Fibroblast of peridontal ligament (primary cell): ENCODE measurements at regions not wholly inside any gene's neighbourhood (a gene's known extent, or its start where the extent isn't known, plus 50 kb on each side); places are given as distances from the start of the nearest gene placed in this dataset.

Experiments used
- DNase-seq: peaks from one replicate; pipeline ENCODE4 v3.0.0-alpha.2; 2010; ENCODE audit errors: extremely low read depth

- DNase-seq, result no peak
Measured at GRCh38 chr18:78673516-78674321, 305.9 kb upstream of the SALL3 start.

DNA sequence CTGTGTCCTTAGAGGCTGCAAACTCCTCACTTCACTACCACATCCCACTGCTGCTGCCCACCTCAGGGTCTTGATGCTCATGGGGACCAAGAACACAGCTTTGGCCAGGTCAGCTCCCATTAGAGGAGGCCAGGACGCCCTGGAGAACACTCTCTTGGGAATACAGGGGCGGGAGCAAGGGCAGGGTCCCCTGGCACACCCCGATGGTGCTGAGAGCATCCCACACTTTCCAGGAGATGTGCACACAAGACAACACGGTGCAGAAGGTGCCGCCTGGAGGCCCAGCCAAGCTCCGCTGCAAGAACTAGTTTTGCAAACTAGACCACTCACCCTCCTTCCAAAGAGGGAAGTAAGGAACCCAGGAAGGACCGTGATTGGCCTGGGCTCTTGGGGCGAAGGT is 304.4 kb upstream of the SALL3 start:
- no peak for DNase-seq

DNA sequence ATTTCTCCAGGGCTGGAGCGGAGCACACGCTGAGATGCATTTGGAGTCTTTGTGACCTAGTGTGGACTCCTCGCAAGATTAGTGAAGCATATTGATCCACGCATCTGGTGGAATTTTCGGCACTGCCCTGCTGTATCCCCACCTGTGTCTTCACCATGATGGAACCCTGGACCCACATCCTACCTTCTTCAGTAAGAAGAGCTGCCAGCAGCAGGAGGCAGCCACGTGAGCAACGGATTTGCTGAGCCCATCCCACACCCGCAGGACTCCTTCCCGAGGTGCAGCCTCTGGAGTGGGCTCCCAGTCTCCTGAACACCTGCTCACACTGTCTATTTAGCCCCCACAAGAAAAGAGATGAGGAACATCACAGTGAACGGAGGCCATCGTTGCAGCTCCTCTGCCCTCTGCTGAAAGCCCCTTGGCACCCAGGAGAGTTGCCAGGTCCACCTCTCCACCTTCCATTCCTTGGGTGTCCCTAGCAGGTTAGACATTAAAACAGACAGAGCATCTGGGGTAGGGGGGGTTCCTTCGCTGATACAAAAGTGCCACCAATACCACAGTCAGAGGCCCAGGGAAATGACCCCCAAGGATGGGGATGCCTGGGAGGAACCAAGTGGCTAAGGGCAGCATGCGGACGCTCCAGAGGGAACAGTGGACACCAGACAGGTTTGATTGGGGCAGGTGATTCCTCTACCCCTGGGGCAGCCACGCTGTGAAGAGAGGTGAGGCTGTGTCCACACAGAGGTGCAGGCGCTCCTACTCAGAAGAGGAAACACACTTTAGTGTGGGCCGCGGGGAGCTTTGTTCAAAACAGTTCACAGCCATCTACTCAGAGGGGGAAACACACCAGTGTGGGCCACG is 302.8 kb upstream of the SALL3 start:
- no peak for DNase-seq

GRCh38 chr18:78677483-78678317 is 301.9 kb upstream of the SALL3 start:
- no peak for DNase-seq

DNA sequence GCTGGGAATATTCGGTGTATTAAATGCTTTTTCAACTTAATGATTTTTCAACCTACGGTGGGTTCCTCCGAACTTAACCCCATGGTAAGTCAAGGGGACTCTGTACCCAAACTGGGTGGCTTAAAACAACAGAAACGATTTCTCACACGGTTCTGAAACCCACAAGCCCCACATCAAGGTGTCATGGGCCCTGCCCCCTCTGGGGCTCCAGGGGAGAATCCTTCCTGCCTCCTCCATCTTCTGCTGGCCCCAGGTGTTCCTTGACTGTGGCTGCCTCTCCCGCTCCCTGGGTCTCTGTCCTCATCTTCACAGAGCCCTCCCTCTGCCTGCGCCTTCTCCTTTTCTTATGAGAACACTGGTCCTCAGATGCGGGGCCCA is 301.3 kb upstream of the SALL3 start:
- DNase-seq, result no peak

GRCh38 chr18:78679031-78679430 is 300.6 kb upstream of the SALL3 start:
- no peak for DNase-seq

DNA sequence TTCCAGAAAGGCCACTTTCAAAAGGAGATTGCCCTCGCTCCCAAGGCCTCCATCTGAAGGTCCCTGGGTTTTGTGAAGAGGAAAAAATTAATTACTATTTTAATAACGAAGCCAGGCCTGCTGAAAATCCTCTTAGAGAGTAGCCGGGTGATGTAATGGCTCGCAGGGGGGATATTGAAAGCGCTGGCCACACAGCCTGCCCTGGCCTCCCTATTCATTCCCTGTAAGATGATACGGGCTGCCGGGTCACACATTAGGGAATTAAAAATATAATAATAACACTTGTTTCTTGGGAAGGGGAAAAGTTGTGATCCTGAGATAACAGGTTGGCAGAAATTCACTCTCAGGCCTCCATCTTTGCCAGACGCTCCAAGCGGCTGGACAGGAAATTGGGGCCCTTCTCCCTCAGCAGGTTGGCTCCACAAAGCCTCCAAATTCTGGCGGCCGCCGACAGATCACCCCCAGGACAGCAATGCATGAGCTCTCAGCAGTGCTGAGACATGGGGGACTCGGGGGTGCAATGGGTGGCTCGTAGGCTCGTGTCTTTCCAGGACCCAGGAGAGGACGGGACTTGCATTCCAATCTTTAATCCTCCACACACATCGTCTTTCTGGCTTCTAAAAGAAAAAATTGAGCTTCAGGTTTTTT is 299.9 kb upstream of the SALL3 start:
- DNase-seq, result no peak

GRCh38 chr18:78681396-78681795 is 298.2 kb upstream of the SALL3 start:
- no peak for DNase-seq

DNA sequence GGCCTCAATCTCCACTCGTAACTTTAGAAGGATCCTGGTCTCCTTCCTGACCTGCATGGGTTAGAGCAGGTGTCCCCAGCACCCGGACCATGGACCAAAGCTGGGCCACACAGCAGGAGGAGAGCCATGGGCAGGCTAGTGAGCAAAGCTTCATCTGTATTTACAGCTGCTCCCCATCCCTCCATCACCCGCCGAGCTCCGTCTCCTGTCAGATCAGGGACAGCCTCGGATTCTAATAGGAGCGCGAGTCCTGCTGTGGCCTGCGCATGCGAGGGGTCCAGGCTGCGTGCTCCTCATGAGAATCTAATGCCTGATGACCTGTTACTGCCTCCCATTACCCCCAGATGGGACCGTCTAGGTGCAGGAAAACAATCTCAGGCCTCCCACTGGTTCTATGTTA is 297.7 kb upstream of the SALL3 start:
- no peak for DNase-seq

GRCh38 chr18:78682716-78683115 is 296.9 kb upstream of the SALL3 start:
- no peak for DNase-seq

DNA sequence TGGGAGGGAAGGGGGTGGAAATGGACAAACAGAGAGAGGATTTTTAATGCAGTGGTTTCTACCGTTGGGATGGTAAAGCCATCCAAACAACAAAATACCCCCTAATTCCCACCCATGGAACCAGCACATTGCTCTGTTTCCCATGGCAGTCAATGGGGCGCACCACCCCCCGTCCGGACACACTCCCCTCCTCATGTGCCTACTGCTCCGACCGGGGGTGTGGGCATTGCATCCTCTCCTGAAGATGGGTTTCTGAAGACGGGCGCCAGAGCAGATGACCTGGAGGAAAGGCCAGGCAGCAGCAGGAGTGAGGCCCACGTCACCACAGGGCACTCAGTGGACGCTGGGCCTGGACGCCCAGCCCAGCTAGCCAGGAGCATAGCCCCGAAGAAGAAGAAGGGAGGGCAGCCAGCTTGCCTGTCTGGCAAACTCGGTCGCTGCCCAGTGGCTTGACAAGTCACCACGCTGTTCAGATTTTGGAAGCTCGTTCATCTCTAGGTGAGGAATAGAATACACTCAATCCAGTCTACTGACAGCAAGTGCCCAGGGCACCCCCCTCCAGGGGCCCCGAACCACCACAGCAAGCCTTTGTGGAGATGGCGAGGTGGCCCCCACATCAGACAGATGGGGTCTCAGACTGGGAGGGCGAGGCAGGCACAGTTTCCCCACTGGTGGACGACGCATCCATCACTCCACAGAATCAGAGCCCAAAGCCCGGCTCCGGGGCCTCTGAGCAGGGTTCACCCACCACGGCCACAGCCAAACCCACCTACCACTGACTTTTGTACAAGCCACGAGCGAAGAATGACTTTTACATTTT is 296.2 kb upstream of the SALL3 start:
- DNase-seq, result no peak

DNA sequence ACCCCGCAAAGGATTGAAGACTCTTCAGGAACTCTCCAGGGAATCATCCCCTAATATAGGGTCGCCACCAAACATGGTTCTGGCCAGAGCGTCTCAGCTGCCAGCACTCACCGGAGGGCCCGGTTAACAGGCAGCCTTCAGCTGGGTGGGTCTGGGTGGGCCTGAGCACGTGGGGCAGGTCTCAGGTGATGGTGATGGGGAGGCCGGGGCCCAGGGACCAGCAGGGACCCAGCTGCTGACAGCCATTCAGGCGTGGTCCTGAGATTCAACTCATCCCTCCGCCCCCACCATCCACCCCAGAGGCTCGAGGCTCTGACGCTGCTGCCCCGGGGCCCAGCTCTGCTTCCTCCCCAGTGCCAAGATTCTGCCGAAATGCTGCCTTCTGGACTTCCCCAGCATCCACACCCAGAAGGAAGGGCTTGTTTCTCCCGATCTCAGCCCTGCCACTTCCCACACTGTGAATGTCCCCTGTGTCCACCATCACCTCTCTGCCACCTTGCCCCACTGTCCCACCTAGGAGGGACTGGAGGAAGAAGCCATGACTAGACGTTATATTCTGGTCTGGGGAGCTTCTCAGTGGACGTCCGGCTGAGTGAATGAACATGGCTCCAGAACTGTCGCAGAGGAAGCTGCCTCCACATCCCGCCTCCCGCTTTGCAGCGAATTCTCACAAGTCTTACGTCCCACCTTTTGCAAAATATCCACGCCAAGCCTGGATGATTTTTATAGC is 294.2 kb upstream of the SALL3 start:
- no peak for DNase-seq

DNA sequence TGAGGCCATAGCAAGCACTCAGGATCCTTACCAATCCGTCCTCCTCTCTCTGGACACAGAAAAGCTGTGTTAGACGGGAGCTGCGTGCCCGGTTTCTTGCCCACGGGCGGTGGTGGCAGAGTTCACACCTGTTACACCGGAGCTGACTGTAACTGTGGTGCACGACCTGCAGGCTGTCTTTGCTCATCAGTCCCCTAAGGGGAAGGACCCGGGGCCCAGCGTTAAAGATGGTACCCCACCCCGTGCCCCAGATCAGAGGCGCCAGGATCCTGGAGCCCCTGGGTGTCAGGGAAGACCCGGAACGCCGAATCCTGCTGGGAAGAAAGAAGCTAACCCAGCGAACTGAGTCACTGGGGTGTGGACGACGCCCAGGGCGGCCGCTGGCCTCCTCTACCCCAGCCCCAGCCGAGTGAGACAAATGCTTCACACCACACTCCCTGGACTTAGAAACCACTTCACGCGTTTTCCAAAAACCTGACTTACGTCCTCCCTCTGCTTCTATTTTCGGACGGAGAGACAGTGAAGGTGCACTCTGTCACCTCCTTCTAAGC is 293.6 kb upstream of the SALL3 start:
- no peak for DNase-seq

- no peak for DNase-seq
Measured at GRCh38 chr18:78686976-78687685, 292.5 kb upstream of the SALL3 start.

GRCh38 chr18:78687736-78688135 is 291.9 kb upstream of the SALL3 start:
- DNase-seq, result no peak

DNA sequence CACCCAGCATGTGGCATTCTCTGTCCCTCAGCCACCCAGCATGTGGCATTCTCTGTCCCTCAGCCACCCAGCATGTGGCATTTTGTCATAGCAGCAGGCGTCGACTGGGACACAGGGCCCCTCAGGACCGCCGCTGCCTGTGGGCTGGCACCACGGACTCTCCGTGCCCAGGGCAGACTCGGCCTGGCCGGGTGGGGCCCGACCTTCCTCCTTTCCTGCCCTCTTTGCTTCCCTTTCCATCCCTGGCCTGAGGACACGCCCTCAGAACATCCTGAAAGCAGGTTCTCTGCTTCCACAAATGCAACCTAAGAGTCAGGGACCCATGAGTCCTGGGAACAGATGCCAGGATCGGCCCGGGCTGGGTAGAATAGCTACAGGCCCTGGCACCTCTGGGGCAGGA is 291.4 kb upstream of the SALL3 start:
- no peak for DNase-seq

DNA sequence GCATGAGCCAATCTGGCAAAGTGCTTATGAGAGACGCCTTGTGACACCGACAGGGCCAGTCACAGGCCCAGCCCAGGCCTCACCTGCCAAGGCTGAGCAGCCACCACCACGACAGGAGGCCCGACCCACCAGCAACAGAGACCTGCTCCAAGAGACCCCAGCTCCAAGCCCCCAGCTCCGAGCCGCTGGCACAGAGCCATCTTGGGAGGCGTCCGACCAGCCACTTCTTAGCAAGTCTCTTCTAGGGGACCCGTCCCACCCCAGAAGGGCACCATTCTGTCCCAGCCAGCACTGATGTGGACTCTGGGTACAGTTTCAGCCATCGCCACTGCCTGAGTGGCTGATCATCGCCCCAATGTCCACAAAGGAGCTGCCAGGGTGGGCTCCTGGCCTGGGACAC is 290.7 kb upstream of the SALL3 start:
- DNase-seq, result no peak

DNA sequence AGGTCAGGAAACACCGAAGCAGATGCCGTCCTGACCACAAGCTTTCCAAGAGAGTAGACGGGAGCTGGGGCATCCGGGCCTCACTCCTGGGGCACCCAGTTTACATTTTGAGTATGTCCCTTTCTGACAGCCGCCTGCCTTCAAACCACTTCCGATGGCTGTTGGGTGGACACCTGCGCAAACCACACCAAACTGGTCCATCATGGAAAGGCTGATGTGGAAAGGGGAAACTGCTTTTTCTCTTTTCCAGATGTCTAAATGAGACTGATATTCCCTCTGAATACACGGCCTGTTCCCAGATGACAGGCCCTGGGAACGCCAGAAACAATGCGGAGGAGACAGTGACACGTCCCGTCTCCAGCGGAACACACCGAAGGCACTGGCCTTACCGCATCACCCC is 290.0 kb upstream of the SALL3 start:
- no peak for DNase-seq

- no peak for DNase-seq
Measured at GRCh38 chr18:78692105-78692504, 287.5 kb upstream of the SALL3 start.
